ENCODE measurements at regions not wholly inside any gene's neighbourhood (a gene's known extent, or its start where the extent isn't known, plus 50 kb on each side); places are given as distances from the start of the nearest gene placed in this dataset.

GRCh38 chr9:88685966-88686365 is 151.0 kb downstream of the NXNL2 start:
- Histone ChIP-seq H2BK5ac (ENCODE audit: low read depth, low read length, poor library complexity, severe bottlenecking) (no peak overlapping the region), H3K4me3 (ENCODE audit: insufficient read depth, low read depth, low read length) (no peak overlapping the region), H2AK5ac (ENCODE audit: low read depth, low read length) (no peak overlapping the region), H2BK15ac (ENCODE audit: low read depth, low read length) (no peak overlapping the region), H4K5ac (ENCODE audit: low read depth, low read length) (no peak overlapping the region), H3K56ac (ENCODE audit: extremely low read depth, insufficient read depth, low read length) (no peak overlapping the region), H4K20me1 (ENCODE audit: insufficient read depth, low read length) (no peaks in the 10 kb centered on the region), H2BK120ac (ENCODE audit: low read depth, low read length) (no peak overlapping the region), H3K4me1 (ENCODE audit: control insufficient read depth, insufficient read depth, low read length) (no peaks in the 10 kb centered on the region), H3K18ac (ENCODE audit: low read depth, low read length) (no peak overlapping the region), H3K23ac (ENCODE audit: low read depth, low read length) (no peak overlapping the region), H3K4ac (ENCODE audit: low read depth, low read length) (no peak overlapping the region), H3K4me2 (ENCODE audit: low read depth, low read length) (no peak overlapping the region), H2AK9ac (replicated peaks; ENCODE audit: low read depth, low read length, poor library complexity) (no peak overlapping the region), H2AFZ (replicated peaks; ENCODE audit: low read length, poor library complexity) (no peak overlapping the region), H3K36me3 (ENCODE audit: control insufficient read depth, insufficient read depth, low read length) (no peaks in the 10 kb centered on the region), H4K91ac (ENCODE audit: insufficient read depth, low read depth, low read length) (no peak overlapping the region), H3K27ac (ENCODE audit: insufficient read depth, low read length) (no peak overlapping the region), H3K79me1 (ENCODE audit: low read depth in 1 of 2, low read length in 2 of 2) (no peaks in the 10 kb centered on the region), H3K9me1 (ENCODE audit: insufficient read depth, low read length) (no peaks in the 10 kb centered on the region), H3K27me3 (ENCODE audit: control insufficient read depth, insufficient read depth, low read length) (no peaks in the 10 kb centered on the region), H2BK20ac (ENCODE audit: low read depth, low read length) (no peak overlapping the region), H3K9ac (ENCODE audit: low read depth, low read length) (no peak overlapping the region), H3K14ac (replicated peaks; ENCODE audit: low read depth, low read length) (no peak overlapping the region), H3K9me3 (ENCODE audit: control insufficient read depth, insufficient read depth, low read length) (no peaks in the 10 kb centered on the region), H4K8ac (ENCODE audit: low read depth in 2 of 2, low read length in 2 of 2) (no peak overlapping the region)
- DNase-seq, result no peak
- ATAC-seq (ENCODE audit: low read depth), result no peak
- dilution Hi-C loops (cut with HindIII; ENCODE audit: low sequenced_read_pairs, unreplicated experiment), result no loop called here
- intact Hi-C loops (cut with micrococcal nuclease), result no loop called here
- CTCF ChIA-PET, result no interaction called here
- in situ Hi-C loops (cut with MboI; ENCODE audit: low sequenced_read_pairs), result no loop called here
- POLR2A ChIA-PET (ENCODE audit: unreplicated experiment), result no interaction called here
- TF ChIP-seq CHD1 (IDR thresholded peaks at IDR 0.05; ENCODE audit: low read depth, low read length), result no peak
- TF ChIP-seq MAZ (IDR thresholded peaks at IDR 0.05; ENCODE audit: borderline replicate concordance, low read depth, low read length), result no peak
- TF ChIP-seq MXI1 (IDR thresholded peaks at IDR 0.05; ENCODE audit: borderline replicate concordance, low read depth, low read length), result no peak
- TF ChIP-seq, protein P1, sequence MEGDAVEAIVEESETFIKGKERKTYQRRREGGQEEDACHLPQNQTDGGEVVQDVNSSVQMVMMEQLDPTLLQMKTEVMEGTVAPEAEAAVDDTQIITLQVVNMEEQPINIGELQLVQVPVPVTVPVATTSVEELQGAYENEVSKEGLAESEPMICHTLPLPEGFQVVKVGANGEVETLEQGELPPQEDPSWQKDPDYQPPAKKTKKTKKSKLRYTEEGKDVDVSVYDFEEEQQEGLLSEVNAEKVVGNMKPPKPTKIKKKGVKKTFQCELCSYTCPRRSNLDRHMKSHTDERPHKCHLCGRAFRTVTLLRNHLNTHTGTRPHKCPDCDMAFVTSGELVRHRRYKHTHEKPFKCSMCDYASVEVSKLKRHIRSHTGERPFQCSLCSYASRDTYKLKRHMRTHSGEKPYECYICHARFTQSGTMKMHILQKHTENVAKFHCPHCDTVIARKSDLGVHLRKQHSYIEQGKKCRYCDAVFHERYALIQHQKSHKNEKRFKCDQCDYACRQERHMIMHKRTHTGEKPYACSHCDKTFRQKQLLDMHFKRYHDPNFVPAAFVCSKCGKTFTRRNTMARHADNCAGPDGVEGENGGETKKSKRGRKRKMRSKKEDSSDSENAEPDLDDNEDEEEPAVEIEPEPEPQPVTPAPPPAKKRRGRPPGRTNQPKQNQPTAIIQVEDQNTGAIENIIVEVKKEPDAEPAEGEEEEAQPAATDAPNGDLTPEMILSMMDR (conservative IDR thresholded peaks at IDR 0.05; ENCODE audit: low read depth, low read length), result no peak
- TF ChIP-seq, protein P2, sequence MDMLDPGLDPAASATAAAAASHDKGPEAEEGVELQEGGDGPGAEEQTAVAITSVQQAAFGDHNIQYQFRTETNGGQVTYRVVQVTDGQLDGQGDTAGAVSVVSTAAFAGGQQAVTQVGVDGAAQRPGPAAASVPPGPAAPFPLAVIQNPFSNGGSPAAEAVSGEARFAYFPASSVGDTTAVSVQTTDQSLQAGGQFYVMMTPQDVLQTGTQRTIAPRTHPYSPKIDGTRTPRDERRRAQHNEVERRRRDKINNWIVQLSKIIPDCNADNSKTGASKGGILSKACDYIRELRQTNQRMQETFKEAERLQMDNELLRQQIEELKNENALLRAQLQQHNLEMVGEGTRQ (IDR thresholded peaks at IDR 0.05; ENCODE audit: low read depth, low read length), result no peak
- TF ChIP-seq RFX5 (IDR thresholded peaks at IDR 0.05; ENCODE audit: low read depth, low read length), result no peak
- no peak for TF ChIP-seq RAD21 (IDR thresholded peaks at IDR 0.05; ENCODE audit: low read length)
- no peak for TF ChIP-seq CEBPB (IDR thresholded peaks at IDR 0.05; ENCODE audit: low read depth, low read length)
- no peak for TF ChIP-seq MAFK (IDR thresholded peaks at IDR 0.05; ENCODE audit: low read depth, low read length)
- TF ChIP-seq RCOR1 (IDR thresholded peaks at IDR 0.05; ENCODE audit: insufficient replicate concordance, low read length), result no peak
- TF ChIP-seq BHLHE40 (IDR thresholded peaks at IDR 0.05; ENCODE audit: low read depth, low read length), result no peak
- no peak for TF ChIP-seq FOS (IDR thresholded peaks at IDR 0.05; ENCODE audit: low read depth, low read length)
- no peak for TF ChIP-seq SMC3 (IDR thresholded peaks at IDR 0.05; ENCODE audit: low read depth, low read length)
- TF ChIP-seq, protein P3, sequence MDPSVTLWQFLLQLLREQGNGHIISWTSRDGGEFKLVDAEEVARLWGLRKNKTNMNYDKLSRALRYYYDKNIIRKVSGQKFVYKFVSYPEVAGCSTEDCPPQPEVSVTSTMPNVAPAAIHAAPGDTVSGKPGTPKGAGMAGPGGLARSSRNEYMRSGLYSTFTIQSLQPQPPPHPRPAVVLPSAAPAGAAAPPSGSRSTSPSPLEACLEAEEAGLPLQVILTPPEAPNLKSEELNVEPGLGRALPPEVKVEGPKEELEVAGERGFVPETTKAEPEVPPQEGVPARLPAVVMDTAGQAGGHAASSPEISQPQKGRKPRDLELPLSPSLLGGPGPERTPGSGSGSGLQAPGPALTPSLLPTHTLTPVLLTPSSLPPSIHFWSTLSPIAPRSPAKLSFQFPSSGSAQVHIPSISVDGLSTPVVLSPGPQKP (IDR thresholded peaks at IDR 0.05; ENCODE audit: borderline replicate concordance, low read depth, low read length), result no peak
- whole genome bisulfite sequencing, 2 experiments (ENCODE audit: extremely low coverage in 2 of 2, insufficient read length in 1 of 2), result 97% methylated on average over 11 of the region's 22 CpGs; no CpG with 5 or more reads in 1 of the 2 experiments
- no TSS peak for BruUV-seq (replicated peaks)

Data from IMR-90 (cell line).